Activated CD8-positive, alpha-beta memory T cell treated with anti-CD3 and anti-CD28 coated beads, Interleukin-2, amount 50 U/mL, for 48 hours (primary cell): ENCODE measurements at regions not wholly inside any gene's neighbourhood (a gene's known extent, or its start where the extent isn't known, plus 50 kb on each side); places are given as distances from the start of the nearest gene placed in this dataset.

ENCODE experiments used
- DNase-seq: peaks from one replicate; pipeline ENCODE4 v3.0.0-alpha.2; 2020

GRCh38 chrX:43590150-43590549, 65.9 kb upstream of the MAOA start:
- no peak for DNase-seq

DNA sequence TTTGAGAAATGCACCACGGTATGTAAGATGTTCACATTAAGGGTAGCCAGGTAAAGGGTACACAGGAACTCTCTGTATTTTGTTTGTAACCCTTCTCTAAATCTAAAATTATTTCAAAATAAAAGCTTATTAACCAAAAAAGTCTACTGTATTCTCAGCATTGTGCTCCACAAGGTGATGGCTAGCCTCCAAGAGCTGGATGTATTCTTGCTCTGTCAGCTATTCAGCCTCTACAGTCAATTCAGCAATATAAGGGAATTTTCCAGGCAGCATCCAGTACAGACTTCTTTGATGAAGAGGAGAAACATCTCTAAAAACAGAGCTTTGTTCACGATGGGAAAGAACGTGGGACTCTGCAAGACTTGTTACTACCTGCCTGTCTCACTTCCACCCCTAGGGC, 63.5 kb upstream of the MAOA start:
- no peak for DNase-seq

DNA sequence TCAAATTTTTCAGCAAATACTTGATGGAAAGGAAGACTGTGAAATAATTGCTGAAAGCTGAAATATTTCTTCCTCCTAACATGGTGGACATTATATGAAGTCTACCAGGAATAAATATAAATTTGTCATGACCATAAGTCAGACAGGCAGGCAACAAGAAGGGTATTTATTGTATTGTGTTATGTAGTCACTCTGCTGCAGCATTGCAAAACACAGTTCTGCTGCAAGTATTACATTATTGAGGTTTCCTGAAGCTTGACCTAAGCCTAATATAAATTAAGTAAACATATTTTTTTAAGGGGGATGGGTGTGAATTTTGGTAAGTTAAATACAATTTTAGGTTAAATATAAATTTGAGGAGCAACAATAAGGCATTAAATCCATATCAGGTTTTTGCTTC, 60.2 kb upstream of the MAOA start:
- no peak for DNase-seq

GRCh38 chrX:43604753-43605152, 51.3 kb upstream of the MAOA start:
- no peak for DNase-seq

DNA sequence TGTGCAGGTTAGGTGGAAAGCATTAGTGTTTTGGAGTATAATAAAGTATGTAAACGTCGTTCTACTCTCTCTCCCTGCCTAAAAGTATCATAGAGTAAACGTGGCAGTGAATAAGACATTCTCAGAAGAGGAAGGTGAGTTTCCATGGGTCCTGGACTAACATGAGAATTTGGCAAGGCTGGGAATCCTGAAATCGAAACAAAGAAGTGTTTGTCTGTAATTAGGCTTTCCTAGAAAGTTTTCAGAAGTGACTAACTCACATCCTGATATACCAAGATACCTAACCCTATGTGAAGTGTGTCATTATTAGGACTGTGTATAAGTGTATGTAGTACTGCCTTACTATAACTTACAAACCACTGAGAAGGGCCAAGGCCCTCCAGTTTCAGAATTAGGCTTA, 50.7 kb upstream of the MAOA start:
- DNase-seq, result no peak
